ENCODE measurements at regions not wholly inside any gene's neighbourhood (a gene's known extent, or its start where the extent isn't known, plus 50 kb on each side); places are given as distances from the start of the nearest gene placed in this dataset.

GRCh38 chr20:63070771-63071540 lies 64.2 kb upstream of the BHLHE23 start:
- no peak for DNase-seq (ENCODE audit: low read depth)

GRCh38 chr20:63070301-63070625 lies 63.5 kb upstream of the BHLHE23 start:
- DNase-seq (ENCODE audit: low read depth): no peak

- DNase-seq (ENCODE audit: low read depth): no peak
These were observed 62.1 kb upstream of the BHLHE23 start for GRCh38 chr20:63068711-63069367.

GRCh38 chr20:63067721-63068560 lies 61.2 kb upstream of the BHLHE23 start:
- no peak for DNase-seq (ENCODE audit: low read depth)

GRCh38 chr20:63067266-63067635 lies 60.5 kb upstream of the BHLHE23 start:
- DNase-seq (ENCODE audit: low read depth): no peak

GRCh38 chr20:63066506-63067265 lies 59.9 kb upstream of the BHLHE23 start:
- no peak for DNase-seq (ENCODE audit: low read depth)

GRCh38 chr20:63065911-63066310 lies 59.1 kb upstream of the BHLHE23 start:
- DNase-seq (ENCODE audit: low read depth): no peak

GRCh38 chr20:63064745-63065711 lies 58.3 kb upstream of the BHLHE23 start:
- DNase-seq (ENCODE audit: low read depth): no peak

GRCh38 chr20:63064310-63064709 lies 57.5 kb upstream of the BHLHE23 start:
- no peak for DNase-seq (ENCODE audit: low read depth)

- no peak for DNase-seq (ENCODE audit: low read depth)
These were observed 55.7 kb upstream of the BHLHE23 start for GRCh38 chr20:63062188-63063140.

- DNase-seq (ENCODE audit: low read depth): no peak
These were observed 55.0 kb upstream of the BHLHE23 start for GRCh38 chr20:63061771-63062100.

- DNase-seq (ENCODE audit: low read depth): no peak
These were observed 54.4 kb upstream of the BHLHE23 start for GRCh38 chr20:63061051-63061770.

- no peak for DNase-seq (ENCODE audit: low read depth)
These were observed 53.6 kb upstream of the BHLHE23 start for GRCh38 chr20:63060057-63060991.

- DNase-seq (ENCODE audit: low read depth): no peak
These were observed 52.9 kb upstream of the BHLHE23 start for GRCh38 chr20:63059684-63060056.

GRCh38 chr20:63058696-63059335 lies 52.1 kb upstream of the BHLHE23 start:
- no peak for DNase-seq (ENCODE audit: low read depth)

- DNase-seq (ENCODE audit: low read depth): no peak
These were observed 50.7 kb upstream of the BHLHE23 start for GRCh38 chr20:63057171-63058117.
